ENCODE measurements at regions not wholly inside any gene's neighbourhood (a gene's known extent, or its start where the extent isn't known, plus 50 kb on each side); places are given as distances from the start of the nearest gene placed in this dataset.
"Not testable (repeated sequence)": the region's sequence is repeated elsewhere in the genome, so short reads cannot be mapped to it uniquely, and the experiment has no call there.

DNA sequence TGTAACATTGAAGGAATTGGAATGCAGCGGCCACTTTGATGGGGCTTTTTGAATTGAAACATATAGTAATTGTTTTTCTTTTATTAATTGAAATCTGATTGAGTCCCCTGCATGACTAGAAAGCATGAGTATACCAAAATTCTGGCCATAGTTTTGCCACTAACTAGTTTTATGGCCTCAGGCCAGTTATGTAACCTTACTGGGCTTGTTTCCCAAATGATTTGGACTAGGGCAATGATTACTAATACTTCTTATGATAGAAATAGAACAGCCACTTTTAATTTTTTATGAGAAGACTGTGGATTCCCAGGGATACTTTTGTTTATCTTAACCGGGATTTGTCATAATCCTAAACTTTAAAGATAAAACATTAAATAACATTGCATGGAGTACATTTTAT is 106.9 kb upstream of the GOLGA6L4 start:
- TF ChIP-seq, protein P1, sequence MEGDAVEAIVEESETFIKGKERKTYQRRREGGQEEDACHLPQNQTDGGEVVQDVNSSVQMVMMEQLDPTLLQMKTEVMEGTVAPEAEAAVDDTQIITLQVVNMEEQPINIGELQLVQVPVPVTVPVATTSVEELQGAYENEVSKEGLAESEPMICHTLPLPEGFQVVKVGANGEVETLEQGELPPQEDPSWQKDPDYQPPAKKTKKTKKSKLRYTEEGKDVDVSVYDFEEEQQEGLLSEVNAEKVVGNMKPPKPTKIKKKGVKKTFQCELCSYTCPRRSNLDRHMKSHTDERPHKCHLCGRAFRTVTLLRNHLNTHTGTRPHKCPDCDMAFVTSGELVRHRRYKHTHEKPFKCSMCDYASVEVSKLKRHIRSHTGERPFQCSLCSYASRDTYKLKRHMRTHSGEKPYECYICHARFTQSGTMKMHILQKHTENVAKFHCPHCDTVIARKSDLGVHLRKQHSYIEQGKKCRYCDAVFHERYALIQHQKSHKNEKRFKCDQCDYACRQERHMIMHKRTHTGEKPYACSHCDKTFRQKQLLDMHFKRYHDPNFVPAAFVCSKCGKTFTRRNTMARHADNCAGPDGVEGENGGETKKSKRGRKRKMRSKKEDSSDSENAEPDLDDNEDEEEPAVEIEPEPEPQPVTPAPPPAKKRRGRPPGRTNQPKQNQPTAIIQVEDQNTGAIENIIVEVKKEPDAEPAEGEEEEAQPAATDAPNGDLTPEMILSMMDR (IDR thresholded peaks at IDR 0.05) = not testable (repeated sequence)
- not testable (repeated sequence) for TF ChIP-seq POLR2AphosphoS5, POLR2A (IDR thresholded peaks at IDR 0.05)
